ENCODE measurements at regions not wholly inside any gene's neighbourhood (a gene's known extent, or its start where the extent isn't known, plus 50 kb on each side); places are given as distances from the start of the nearest gene placed in this dataset.

DNA sequence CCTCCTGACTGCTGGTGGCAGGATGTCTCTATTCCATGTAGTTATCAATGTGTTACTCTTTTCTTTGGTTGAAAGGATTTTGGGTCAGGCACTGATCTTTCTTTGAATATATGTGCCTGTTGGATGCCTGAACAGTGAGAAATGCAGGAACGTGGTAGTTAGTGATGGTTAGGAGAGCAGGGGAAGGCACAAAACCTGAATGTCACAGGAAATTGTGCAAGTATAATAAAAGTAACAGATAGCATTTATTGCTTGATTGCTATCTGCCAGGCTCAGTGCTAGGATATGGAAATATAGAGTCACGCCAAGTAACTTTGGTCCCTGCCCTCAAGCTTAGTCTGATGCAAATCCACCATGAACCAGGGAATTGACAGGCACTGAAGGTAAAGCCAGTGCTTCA lies 219.8 kb upstream of the FAT1 start:
- TF ChIP-seq, protein P1, sequence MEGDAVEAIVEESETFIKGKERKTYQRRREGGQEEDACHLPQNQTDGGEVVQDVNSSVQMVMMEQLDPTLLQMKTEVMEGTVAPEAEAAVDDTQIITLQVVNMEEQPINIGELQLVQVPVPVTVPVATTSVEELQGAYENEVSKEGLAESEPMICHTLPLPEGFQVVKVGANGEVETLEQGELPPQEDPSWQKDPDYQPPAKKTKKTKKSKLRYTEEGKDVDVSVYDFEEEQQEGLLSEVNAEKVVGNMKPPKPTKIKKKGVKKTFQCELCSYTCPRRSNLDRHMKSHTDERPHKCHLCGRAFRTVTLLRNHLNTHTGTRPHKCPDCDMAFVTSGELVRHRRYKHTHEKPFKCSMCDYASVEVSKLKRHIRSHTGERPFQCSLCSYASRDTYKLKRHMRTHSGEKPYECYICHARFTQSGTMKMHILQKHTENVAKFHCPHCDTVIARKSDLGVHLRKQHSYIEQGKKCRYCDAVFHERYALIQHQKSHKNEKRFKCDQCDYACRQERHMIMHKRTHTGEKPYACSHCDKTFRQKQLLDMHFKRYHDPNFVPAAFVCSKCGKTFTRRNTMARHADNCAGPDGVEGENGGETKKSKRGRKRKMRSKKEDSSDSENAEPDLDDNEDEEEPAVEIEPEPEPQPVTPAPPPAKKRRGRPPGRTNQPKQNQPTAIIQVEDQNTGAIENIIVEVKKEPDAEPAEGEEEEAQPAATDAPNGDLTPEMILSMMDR (IDR thresholded peaks at IDR 0.05; ENCODE audit: low read depth, low read length, missing control alignments), result no peak
- H3K4me3 ChIP-seq (ENCODE audit: low read depth, low read length), result no peak overlapping the region
- DNase-seq (ENCODE audit: low read depth), result no peak

DNA sequence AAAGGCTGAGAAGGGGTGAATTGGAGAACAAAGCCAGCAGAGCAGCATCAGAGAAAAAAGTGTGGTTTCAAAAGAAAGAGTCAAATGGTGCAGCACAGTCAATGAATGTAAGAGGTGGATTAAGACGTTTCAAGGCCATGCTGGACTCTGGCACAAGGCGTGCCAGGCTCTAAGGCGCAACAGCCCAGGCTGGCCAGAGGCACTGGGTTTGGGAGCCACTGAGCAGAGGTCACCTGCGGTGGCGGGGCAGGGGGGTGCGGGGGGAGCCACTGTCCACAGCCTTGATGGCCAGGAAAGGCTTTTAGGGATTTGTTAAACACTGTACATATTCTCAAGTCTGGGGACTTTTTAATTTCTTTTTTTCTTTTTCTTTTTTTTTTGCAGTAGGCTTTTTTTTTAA lies 222.5 kb upstream of the FAT1 start:
- TF ChIP-seq, protein P1 (IDR thresholded peaks at IDR 0.05; ENCODE audit: low read depth, low read length, missing control alignments), result no peak
- H3K4me3 ChIP-seq (ENCODE audit: low read depth, low read length), result no peak overlapping the region
- DNase-seq (ENCODE audit: low read depth), result no peak

DNA sequence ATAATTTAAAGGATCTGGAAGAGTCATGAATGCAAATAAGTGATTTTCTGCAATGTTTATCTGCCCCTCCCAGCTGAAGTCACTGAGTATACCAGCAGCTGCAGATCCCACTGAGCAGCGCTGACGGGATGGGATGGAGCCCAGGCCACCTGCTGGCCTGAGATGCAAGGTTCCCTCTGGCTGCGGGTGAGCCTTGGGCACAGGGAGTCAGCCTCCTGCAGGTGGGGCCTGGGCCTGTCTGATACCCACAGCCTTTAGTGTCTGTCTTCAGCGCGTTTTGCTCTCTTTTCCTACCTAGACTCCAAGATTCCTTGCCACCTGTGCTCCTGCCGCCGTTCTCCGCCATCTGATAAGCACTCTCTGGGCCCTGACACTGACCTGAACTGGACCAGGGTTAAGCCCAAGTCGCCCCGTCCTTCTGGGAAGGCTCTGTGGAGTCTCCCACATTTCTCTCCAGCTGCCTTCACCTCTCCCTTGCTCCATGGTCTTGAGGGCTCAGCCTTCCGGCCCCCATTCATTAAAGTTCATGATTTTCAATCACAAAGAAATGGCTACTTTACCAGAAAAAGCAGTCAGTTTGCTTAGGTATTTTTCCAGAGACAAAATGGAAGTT lies 223.1 kb upstream of the FAT1 start:
- H3K4me3 ChIP-seq (ENCODE audit: low read depth, low read length), result no peak overlapping the region
- TF ChIP-seq, protein P1 (IDR thresholded peaks at IDR 0.05; ENCODE audit: low read depth, low read length, missing control alignments), result no peak
- DNase-seq (ENCODE audit: low read depth), result no peak

DNA sequence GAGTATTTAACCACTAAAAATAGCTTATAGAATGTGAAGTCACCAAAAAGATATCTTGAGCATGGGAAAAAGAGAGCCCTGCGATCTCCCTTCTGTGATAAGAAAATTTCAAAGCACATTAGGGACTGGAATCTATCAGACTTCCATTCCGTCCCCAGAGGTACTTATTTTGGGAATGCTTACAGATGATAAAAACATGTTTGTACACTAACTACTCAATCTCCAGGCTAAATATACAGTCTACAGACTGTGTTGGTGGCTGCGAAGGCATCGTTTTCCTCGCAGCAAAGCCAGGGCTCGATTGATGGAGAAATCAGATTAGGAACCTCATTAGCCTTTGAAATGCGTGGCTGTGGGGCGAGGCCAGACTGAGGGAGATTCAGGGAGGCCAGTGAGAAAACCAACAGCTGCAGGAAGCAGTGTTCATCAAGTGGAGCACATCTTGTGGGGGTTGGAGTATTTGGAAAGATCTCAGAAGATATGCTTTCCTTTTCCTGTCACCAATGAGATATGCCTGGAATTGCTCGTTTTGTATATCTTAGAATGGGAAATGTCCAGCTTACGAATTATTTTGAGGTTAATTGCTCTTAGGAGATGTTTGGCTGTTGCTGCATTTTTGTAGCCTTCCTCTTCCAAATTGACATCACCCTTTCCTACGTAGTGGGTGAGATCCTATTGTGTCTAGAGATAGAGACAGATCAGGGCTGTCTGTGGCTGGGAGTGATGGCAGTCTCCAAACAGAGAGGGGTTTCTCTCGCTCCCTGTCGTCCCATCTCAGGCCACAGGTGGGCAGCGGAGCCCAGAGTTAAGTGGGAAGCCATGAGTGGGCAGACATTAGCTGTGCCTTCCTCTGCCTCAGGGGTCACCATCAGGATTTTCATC lies 224.9 kb upstream of the FAT1 start:
- no peak overlapping the region for H3K4me3 ChIP-seq (ENCODE audit: low read depth, low read length)
- DNase-seq (ENCODE audit: low read depth), result no peak
- TF ChIP-seq, protein P1 (IDR thresholded peaks at IDR 0.05; ENCODE audit: low read depth, low read length, missing control alignments), result no peak

DNA sequence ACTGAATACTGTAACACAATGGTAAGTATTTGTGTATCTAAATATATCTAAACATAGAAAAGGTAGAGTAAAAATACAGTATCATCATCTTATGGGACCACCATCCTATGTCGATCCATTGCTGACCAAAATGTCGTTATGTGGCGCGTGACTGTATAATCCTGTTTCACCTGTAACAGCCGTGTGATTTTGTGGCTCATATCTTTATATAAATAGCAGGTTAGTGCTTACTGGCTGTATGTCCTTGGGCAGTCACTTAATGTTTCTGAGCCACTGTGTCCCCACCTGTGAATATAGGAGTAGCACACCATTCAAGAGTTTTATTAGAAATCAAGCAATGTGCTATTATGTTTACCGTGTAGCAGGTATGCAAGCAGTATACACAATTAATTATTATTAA lies 226.2 kb upstream of the FAT1 start:
- no peak overlapping the region for H3K4me3 ChIP-seq (ENCODE audit: low read depth, low read length)
- no peak for DNase-seq (ENCODE audit: low read depth)
- TF ChIP-seq, protein P1 (IDR thresholded peaks at IDR 0.05; ENCODE audit: low read depth, low read length, missing control alignments), result no peak

DNA sequence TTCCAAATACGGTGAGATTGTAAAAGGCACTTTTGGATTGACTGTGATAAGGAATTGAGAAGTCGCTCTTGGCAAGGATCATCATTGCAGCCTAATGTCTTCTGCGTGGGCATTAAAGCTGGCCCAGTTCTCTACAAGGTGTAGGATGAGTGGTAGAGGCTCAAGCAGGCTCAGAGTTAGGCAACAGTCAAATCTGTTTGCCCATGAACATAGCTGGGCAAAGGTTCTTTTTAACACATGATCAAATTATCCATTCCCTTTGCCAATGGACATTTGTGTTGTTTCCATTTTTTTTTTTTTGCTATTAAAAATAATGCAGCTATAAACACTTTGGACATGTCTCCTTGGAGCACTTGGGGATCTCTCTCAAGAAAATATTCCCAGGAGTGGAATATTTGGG lies 229.1 kb upstream of the FAT1 start:
- no peak for DNase-seq (ENCODE audit: low read depth)
- TF ChIP-seq, protein P1 (IDR thresholded peaks at IDR 0.05; ENCODE audit: low read depth, low read length, missing control alignments), result no peak
- H3K4me3 ChIP-seq (ENCODE audit: low read depth, low read length), result no peak overlapping the region
